Astrocyte (in vitro differentiated cells and primary cell): ENCODE measurements at regions not wholly inside any gene's neighbourhood (a gene's known extent, or its start where the extent isn't known, plus 50 kb on each side); places are given as distances from the start of the nearest gene placed in this dataset.

Source experiments
- DNase-seq: peaks from one replicate; pipeline ENCODE4 v3.0.0-alpha.2; 2010; ENCODE audit warnings: low read depth
- FAIRE-seq: peaks from 2 replicates; lab custom pipeline; 2011; peaks lifted over from hg19 to GRCh38; lab: Jason Lieb, UNC
- H2AFZ ChIP-seq: 2 replicates; pipeline ENCODE4 v1.6.0; 2012; ENCODE audit warnings: low read depth, low read length, inconsistent platforms
- H3K27ac ChIP-seq: 2 replicates; pipeline ENCODE4 v1.5.1; 2011; ENCODE audit warnings: low read depth, low read length, inconsistent platforms
- H3K27me3 ChIP-seq: 2 replicates; pipeline ENCODE4 v1.6.0; 2011; ENCODE audit warnings: low read length, inconsistent platforms; ENCODE audit not compliant: insufficient read depth
- H3K36me3 ChIP-seq: 2 replicates; pipeline ENCODE4 v1.5.1; 2011; ENCODE audit warnings: low read length, inconsistent platforms; ENCODE audit not compliant: insufficient read depth
- H3K4me1 ChIP-seq: 2 replicates; pipeline ENCODE4 v1.5.1; 2011; ENCODE audit warnings: low read length, inconsistent platforms; ENCODE audit not compliant: insufficient read depth
- H3K4me2 ChIP-seq: 2 replicates; pipeline ENCODE4 v1.6.0; 2012; ENCODE audit warnings: low read length, inconsistent platforms
- H3K4me3 ChIP-seq: 2 replicates; pipeline ENCODE4 v1.5.1; 2011; ENCODE audit warnings: low read depth, mild to moderate bottlenecking, low read length, inconsistent platforms; ENCODE audit not compliant: insufficient read depth
- H3K79me2 ChIP-seq: 2 replicates; pipeline ENCODE4 v1.6.0; 2012; ENCODE audit warnings: mild to moderate bottlenecking, low read length, inconsistent platforms; ENCODE audit not compliant: insufficient read depth
- H3K9ac ChIP-seq: 2 replicates; pipeline ENCODE4 v1.6.0; 2012; ENCODE audit warnings: mild to moderate bottlenecking, low read length, inconsistent platforms
- H3K9me3 ChIP-seq: 2 replicates; pipeline ENCODE4 v1.5.1; 2012; ENCODE audit warnings: low read depth, mild to moderate bottlenecking, low read length, inconsistent platforms; ENCODE audit not compliant: insufficient read depth
- H4K20me1 ChIP-seq: 2 replicates; pipeline ENCODE4 v1.6.0; 2012; ENCODE audit warnings: low read length, inconsistent platforms; ENCODE audit not compliant: insufficient read depth
- H3K27ac Mint-ChIP-seq: one replicate; pipeline ENCODE4 v1.8.0; 2021; ENCODE audit warnings: mild to moderate bottlenecking, mixed read lengths; ENCODE audit not compliant: unreplicated experiment
- H3K27me3 Mint-ChIP-seq: one replicate; pipeline ENCODE4 v1.8.0; 2021; ENCODE audit warnings: low read depth, mixed read lengths; ENCODE audit not compliant: unreplicated experiment
- H3K36me3 Mint-ChIP-seq: one replicate; pipeline ENCODE4 v1.8.0; 2021; ENCODE audit warnings: low read depth, mixed read lengths; ENCODE audit not compliant: unreplicated experiment
- H3K4me1 Mint-ChIP-seq: one replicate; pipeline ENCODE4 v1.8.0; 2021; ENCODE audit warnings: low read depth, mixed read lengths; ENCODE audit not compliant: unreplicated experiment
- H3K4me3 Mint-ChIP-seq: one replicate; pipeline ENCODE4 v1.8.0; 2021; ENCODE audit warnings: mild to moderate bottlenecking, moderate library complexity, mixed read lengths; ENCODE audit not compliant: unreplicated experiment
- H3K9me3 Mint-ChIP-seq: one replicate; pipeline ENCODE4 v1.8.0; 2021; ENCODE audit warnings: mild to moderate bottlenecking, mixed read lengths; ENCODE audit not compliant: unreplicated experiment
- EZH2 ChIP-seq: IDR thresholded peaks from 2 replicates; pipeline ENCODE4 v1.6.1; 2012; ENCODE audit warnings: mild to moderate bottlenecking, low read length, inconsistent platforms; ENCODE audit not compliant: insufficient read depth
- TF ChIP-seq, protein P1 (sequence below): IDR thresholded peaks from 2 replicates; pipeline ENCODE4 v1.5.1; 2011; ENCODE audit warnings: low read depth, mild to moderate bottlenecking, inconsistent platforms, low read length, moderate library complexity; ENCODE audit not compliant: insufficient read depth

DNA sequence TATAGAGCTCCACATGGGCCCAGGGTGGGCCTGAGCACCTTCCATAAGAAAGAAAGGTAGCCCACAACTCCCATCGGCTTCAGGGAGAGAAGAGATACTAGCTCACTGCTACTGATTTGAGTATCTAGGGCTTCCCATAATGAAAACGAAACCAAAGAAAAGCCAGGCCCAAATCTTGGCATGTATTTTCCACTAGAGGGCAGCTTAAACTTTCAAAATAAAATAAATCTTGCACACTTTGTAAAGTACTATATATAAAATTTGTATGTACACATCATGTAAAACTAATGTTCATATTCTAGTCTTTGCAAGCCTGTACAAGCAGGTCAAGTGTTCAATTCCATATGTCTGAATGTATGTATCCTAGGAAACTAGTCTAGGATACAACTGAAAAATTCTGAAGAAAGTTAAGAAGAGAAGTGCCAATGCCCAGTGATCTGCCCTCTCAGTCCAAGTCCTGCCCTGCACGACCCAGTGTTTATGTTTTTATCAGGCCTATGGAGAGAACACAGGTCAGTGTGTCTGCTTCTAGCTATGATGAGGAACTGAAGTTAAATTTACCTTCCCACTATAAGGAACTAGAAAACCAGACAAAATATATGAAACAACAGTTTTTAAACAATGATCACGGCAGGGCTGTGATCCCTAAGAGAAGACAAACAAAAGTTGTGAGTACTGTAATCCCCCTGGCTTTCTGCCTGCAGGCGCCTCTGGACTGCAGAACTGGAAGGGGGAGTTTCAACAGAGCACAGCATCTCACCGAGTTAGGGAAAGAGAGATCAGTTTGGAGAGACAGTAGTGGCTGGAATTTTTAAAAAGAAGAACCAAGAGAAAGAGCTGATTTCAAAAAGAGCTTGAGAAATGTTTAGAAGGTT lies 475.7 kb downstream of the UQCRFS1 start:
- Histone ChIP-seq H3K4me2 (peak overlapping the region; percentile 58), H3K27ac (no peak overlapping the region), H3K27me3 (no peaks in the 10 kb centered on the region), H4K20me1 (no peaks in the 10 kb centered on the region), H3K9ac (peak overlapping the region; percentile 14), H3K9me3 (no peaks in the 10 kb centered on the region), H3K4me1 (no peaks in the 10 kb centered on the region), H2AFZ (peak overlapping the region; percentile 60), H3K79me2 (no peaks in the 10 kb centered on the region), H3K4me3 (no peak overlapping the region), H3K36me3 (no peaks in the 10 kb centered on the region)
- Mint-ChIP-seq H3K27ac (peak overlapping the region; percentile 64), H3K27me3 (peaks cover 2% of the 10 kb centered on the region), H3K36me3 (no peaks in the 10 kb centered on the region), H3K4me3 (no peak overlapping the region), H3K4me1 (peaks cover 9% of the 10 kb centered on the region), H3K9me3 (peaks cover 5% of the 10 kb centered on the region)
- DNase-seq: peak; percentile 7
- TF ChIP-seq, protein P1, sequence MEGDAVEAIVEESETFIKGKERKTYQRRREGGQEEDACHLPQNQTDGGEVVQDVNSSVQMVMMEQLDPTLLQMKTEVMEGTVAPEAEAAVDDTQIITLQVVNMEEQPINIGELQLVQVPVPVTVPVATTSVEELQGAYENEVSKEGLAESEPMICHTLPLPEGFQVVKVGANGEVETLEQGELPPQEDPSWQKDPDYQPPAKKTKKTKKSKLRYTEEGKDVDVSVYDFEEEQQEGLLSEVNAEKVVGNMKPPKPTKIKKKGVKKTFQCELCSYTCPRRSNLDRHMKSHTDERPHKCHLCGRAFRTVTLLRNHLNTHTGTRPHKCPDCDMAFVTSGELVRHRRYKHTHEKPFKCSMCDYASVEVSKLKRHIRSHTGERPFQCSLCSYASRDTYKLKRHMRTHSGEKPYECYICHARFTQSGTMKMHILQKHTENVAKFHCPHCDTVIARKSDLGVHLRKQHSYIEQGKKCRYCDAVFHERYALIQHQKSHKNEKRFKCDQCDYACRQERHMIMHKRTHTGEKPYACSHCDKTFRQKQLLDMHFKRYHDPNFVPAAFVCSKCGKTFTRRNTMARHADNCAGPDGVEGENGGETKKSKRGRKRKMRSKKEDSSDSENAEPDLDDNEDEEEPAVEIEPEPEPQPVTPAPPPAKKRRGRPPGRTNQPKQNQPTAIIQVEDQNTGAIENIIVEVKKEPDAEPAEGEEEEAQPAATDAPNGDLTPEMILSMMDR: peak; percentile 44
- no peak for TF ChIP-seq EZH2
- no peak for FAIRE-seq

DNA sequence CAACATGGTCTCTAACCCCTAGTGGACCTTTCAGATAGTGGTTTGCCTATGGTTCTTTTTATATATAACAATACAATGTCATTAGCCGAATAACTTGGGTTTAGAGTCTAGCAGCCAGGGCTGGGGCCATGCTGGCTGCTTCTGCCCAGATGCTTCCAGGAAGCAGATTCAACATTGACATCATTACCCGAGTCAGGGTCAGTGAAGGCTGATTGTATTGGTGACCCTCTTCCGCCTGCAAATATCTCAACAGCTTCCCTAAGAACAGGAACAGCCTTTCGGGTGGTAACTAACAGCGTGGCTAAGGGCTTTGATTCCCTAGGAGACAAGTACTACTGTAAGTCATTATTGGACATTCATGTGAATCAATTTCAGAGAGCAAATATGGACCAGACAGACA lies 476.4 kb downstream of the UQCRFS1 start:
- no peak overlapping the region for H3K4me3 Mint-ChIP-seq
- no peaks in the 10 kb centered on the region for H3K4me1 ChIP-seq
- H3K79me2 ChIP-seq: no peaks in the 10 kb centered on the region
- H3K4me2 ChIP-seq: peak overlapping the region; percentile 58
- no peak overlapping the region for H3K4me3 ChIP-seq
- FAIRE-seq (no peak), DNase-seq (no peak)
- H3K27me3 ChIP-seq: no peaks in the 10 kb centered on the region
- TF ChIP-seq, protein P1: no peak
- no peak for TF ChIP-seq EZH2
- no peaks in the 10 kb centered on the region for H3K36me3 ChIP-seq
- peak overlapping the region; percentile 14 for H3K9ac ChIP-seq
- H3K27ac Mint-ChIP-seq: peak overlapping the region; percentile 64
- H3K4me1 Mint-ChIP-seq: peaks cover 9% of the 10 kb centered on the region
- H3K9me3 Mint-ChIP-seq: peaks cover 5% of the 10 kb centered on the region
- peak overlapping the region; percentile 60 for H2AFZ ChIP-seq
- no peak overlapping the region for H3K27ac ChIP-seq
- H3K9me3 ChIP-seq: no peaks in the 10 kb centered on the region
- no peaks in the 10 kb centered on the region for H4K20me1 ChIP-seq
- H3K36me3 Mint-ChIP-seq: no peaks in the 10 kb centered on the region
- peaks cover 2% of the 10 kb centered on the region for H3K27me3 Mint-ChIP-seq

DNA sequence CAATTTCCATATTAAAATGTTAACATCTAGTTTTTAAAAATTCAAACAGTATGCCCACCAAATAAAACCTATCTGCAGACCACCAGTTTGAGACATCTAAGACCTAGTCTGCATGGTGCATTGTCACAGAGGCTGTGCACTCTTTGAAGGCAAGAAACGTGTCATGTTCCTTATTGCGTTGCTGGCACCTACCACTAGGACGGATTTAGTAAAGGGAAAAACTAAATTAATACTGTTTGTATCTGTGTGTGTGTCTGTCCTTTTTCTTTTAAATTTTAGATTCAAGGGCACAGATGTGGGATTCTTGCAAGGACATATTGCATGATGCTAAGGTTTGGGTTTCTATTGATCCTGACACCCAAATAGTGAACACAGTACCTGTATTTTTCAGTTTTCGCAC lies 481.4 kb downstream of the UQCRFS1 start:
- H3K4me3 Mint-ChIP-seq: no peak overlapping the region
- no peak for FAIRE-seq
- no peaks in the 10 kb centered on the region for H3K9me3 ChIP-seq
- no peak for DNase-seq
- H3K9ac ChIP-seq: no peak overlapping the region
- no peaks in the 10 kb centered on the region for H3K4me1 ChIP-seq
- H3K27me3 ChIP-seq: peaks cover 2% of the 10 kb centered on the region
- H3K36me3 Mint-ChIP-seq: no peaks in the 10 kb centered on the region
- no peak overlapping the region for H2AFZ ChIP-seq
- no peak overlapping the region for H3K4me3 ChIP-seq
- H4K20me1 ChIP-seq: no peaks in the 10 kb centered on the region
- H3K27ac ChIP-seq: no peak overlapping the region
- peaks cover 3% of the 10 kb centered on the region for H3K4me1 Mint-ChIP-seq
- H3K27me3 Mint-ChIP-seq: peaks cover 18% of the 10 kb centered on the region
- TF ChIP-seq EZH2: no peak
- TF ChIP-seq, protein P1: no peak
- no peaks in the 10 kb centered on the region for H3K36me3 ChIP-seq
- H3K4me2 ChIP-seq: no peak overlapping the region
- H3K27ac Mint-ChIP-seq: no peak overlapping the region
- H3K79me2 ChIP-seq: no peaks in the 10 kb centered on the region
- H3K9me3 Mint-ChIP-seq: peaks cover 5% of the 10 kb centered on the region
